Activated CD4-positive, CD25-positive, alpha-beta regulatory T cell treated with anti-CD3 and anti-CD28 coated beads, Interleukin-2, amount 50 U/mL, for 16 hours (primary cell): ENCODE measurements at regions not wholly inside any gene's neighbourhood (a gene's known extent, or its start where the extent isn't known, plus 50 kb on each side); places are given as distances from the start of the nearest gene placed in this dataset.

Experiments used
- DNase-seq: peaks from one replicate; pipeline ENCODE4 v3.0.0-alpha.2; 2020; ENCODE audit warnings: low read depth, low spot score

GRCh38 chr6:113405326-113406047, 451.7 kb upstream of the MARCKS start:
- DNase-seq, result no peak

- no peak for DNase-seq
Observed at GRCh38 chr6:113406048-113406695, 451.0 kb upstream of the MARCKS start.

GRCh38 chr6:113411011-113411410, 446.1 kb upstream of the MARCKS start:
- no peak for DNase-seq

GRCh38 chr6:113412589-113413357, 444.4 kb upstream of the MARCKS start:
- no peak for DNase-seq

- DNase-seq, result no peak
Observed at GRCh38 chr6:113414511-113414910, 442.6 kb upstream of the MARCKS start.

GRCh38 chr6:113416170-113416569, 441.0 kb upstream of the MARCKS start:
- no peak for DNase-seq

- DNase-seq, result no peak
Observed at GRCh38 chr6:113420290-113420689, 436.9 kb upstream of the MARCKS start.

- DNase-seq, result no peak
Observed at GRCh38 chr6:113421997-113422396, 435.1 kb upstream of the MARCKS start.

GRCh38 chr6:113423956-113424355, 433.2 kb upstream of the MARCKS start:
- DNase-seq, result no peak

- no peak for DNase-seq
Observed at GRCh38 chr6:113425977-113426660, 431.0 kb upstream of the MARCKS start.

GRCh38 chr6:113427617-113428016, 429.5 kb upstream of the MARCKS start:
- no peak for DNase-seq

GRCh38 chr6:113428702-113429101, 428.4 kb upstream of the MARCKS start:
- no peak for DNase-seq

GRCh38 chr6:113432521-113433334, 424.4 kb upstream of the MARCKS start:
- no peak for DNase-seq

- DNase-seq, result no peak
Observed at GRCh38 chr6:113433335-113433991, 423.7 kb upstream of the MARCKS start.

GRCh38 chr6:113434641-113435040, 422.5 kb upstream of the MARCKS start:
- no peak for DNase-seq

- DNase-seq, result no peak
Observed at GRCh38 chr6:113437566-113437965, 419.6 kb upstream of the MARCKS start.

- no peak for DNase-seq
Observed at GRCh38 chr6:113439866-113440265, 417.3 kb upstream of the MARCKS start.

GRCh38 chr6:113442040-113442439, 415.1 kb upstream of the MARCKS start:
- DNase-seq, result no peak

- no peak for DNase-seq
Observed at GRCh38 chr6:113445201-113445600, 411.9 kb upstream of the MARCKS start.

- DNase-seq, result no peak
Observed at GRCh38 chr6:113447088-113447831, 409.9 kb upstream of the MARCKS start.
